SU-DHL-6 (cell line): ENCODE measurements at regions not wholly inside any gene's neighbourhood (a gene's known extent, or its start where the extent isn't known, plus 50 kb on each side); places are given as distances from the start of the nearest gene placed in this dataset.

Experiments
- EZH2phosphoT487 ChIP-seq: fragments of 200-600 bp; sonication (generic), shearing (Covaris generic); conservative IDR thresholded peaks from 2 replicates; pipeline ENCODE4 v1.6.1; 2018; ENCODE audit warnings: mild to moderate bottlenecking, antibody characterized with exemption, low read length, moderate library complexity, mixed read lengths
- TF ChIP-seq, protein P1 (sequence below): fragments of 200-600 bp; sonication (generic); IDR thresholded peaks from one replicate; pipeline ENCODE4 v1.5.1; 2017; ENCODE audit warnings: antibody characterized with exemption, mild to moderate bottlenecking, low read length, moderate library complexity; ENCODE audit not compliant: insufficient read depth, poor library complexity, severe bottlenecking

DNA sequence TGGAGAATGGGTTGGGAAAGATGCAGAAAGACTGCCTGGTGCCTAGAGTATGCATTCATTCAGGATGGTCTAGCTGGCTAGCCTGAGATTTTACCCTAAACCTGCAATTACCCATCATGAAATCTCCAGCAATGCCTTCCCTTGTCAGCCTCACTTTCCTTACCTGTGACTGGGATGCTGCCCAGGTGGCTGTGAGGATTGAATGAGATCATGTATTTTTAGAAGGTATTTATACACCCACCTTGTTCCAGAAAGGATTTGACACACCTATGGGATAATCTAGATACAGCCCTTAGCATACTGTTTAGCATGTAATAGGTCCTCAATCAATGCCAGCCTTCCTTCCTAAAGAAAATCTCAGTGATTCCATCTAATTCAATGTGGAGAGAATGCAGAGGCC is 561.4 kb downstream of the CDK5RAP2 start:
- TF ChIP-seq, protein P1, sequence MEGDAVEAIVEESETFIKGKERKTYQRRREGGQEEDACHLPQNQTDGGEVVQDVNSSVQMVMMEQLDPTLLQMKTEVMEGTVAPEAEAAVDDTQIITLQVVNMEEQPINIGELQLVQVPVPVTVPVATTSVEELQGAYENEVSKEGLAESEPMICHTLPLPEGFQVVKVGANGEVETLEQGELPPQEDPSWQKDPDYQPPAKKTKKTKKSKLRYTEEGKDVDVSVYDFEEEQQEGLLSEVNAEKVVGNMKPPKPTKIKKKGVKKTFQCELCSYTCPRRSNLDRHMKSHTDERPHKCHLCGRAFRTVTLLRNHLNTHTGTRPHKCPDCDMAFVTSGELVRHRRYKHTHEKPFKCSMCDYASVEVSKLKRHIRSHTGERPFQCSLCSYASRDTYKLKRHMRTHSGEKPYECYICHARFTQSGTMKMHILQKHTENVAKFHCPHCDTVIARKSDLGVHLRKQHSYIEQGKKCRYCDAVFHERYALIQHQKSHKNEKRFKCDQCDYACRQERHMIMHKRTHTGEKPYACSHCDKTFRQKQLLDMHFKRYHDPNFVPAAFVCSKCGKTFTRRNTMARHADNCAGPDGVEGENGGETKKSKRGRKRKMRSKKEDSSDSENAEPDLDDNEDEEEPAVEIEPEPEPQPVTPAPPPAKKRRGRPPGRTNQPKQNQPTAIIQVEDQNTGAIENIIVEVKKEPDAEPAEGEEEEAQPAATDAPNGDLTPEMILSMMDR: no peak
- TF ChIP-seq EZH2phosphoT487: no peak
